Activated T-cell treated with anti-CD3 and anti-CD28 coated beads for 4 hours (primary cell): ENCODE measurements at regions not wholly inside any gene's neighbourhood (a gene's known extent, or its start where the extent isn't known, plus 50 kb on each side); places are given as distances from the start of the nearest gene placed in this dataset.
"Not testable (repeated sequence)": the region's sequence is repeated elsewhere in the genome, so short reads cannot be mapped to it uniquely, and the experiment has no call there.

Source experiments
- DNase-seq: peaks from one replicate; pipeline ENCODE4 v3.0.0-alpha.2; 2020

DNA sequence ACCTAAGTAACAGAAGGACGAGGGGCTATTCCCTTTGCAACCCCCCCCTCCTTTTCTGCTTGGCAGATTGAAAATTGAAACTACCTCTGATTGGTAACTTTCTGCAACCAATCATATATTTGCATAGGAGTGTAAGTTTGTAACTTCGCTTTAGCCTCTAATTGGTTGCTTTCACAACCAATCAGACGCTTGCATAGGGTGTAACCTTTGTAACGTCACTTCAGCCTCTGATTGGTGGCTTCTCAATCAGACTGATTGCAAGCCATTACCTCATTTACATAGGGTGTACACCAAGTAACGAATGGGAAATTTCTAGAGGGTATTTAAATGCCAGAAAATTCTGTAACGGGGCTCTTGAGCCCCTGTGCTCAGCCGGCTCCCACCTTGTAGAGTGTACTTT lies 131.9 kb upstream of the FOXD4L5 start:
- not testable (repeated sequence) for DNase-seq

DNA sequence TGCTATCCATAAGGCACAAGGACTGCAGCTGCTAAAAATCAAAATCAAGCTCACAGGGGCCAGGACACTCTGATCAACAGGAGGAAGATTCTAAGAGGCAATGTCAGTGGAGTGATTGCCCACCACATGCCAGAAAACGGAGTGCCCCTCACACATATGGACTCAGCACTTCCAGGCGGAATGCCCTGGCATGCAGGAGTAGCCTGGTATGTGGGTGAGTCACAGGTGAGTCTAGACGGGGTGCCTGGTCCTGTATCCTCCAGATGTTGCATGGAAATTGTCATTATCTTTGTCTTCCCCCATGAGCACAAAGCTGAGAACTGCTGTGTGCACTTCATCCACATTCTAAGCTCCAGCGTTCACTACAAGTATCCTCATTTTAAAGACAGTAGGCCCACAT lies 129.2 kb upstream of the FOXD4L5 start:
- DNase-seq, result not testable (repeated sequence)

DNA sequence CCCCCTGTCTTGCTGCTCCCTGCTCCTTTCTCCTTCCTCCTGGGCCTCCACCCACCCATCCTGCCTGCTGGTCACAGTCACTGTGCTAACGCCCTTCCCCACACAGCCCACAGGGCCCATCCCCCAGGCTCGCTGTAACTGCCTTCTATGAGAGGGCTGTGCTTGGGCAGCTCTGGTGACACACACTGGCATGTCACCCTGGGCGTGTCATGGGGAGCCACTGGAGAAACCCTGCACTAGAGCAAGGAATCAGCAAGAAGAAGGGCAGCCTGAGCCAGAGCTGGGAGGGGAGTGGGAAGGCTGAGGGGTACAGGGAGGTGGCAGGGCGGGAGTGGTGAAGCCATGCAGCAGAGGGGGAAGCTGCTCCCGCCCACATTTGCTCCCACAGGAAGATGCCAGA lies 128.4 kb upstream of the FOXD4L5 start:
- DNase-seq, result not testable (repeated sequence)

DNA sequence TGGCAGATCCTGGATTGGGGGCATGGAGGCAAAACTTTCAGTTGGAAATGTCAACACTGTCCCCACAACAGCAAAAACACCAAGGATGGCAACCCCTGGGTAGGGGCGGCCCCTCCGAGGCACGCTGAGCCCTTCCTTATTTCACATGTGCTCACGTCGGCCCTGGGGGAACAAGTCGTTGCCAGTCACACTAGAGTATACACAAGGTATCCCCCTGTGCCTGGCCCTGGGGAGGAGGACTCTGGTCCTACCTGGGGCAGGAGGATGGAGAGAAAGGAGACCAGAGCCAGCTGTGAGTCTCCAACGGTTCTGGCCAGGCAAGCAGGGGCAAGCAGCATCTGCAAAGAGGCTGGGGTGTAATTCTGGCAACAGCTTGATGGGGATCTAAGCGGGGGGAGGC lies 126.9 kb upstream of the FOXD4L5 start:
- DNase-seq, result no peak

DNA sequence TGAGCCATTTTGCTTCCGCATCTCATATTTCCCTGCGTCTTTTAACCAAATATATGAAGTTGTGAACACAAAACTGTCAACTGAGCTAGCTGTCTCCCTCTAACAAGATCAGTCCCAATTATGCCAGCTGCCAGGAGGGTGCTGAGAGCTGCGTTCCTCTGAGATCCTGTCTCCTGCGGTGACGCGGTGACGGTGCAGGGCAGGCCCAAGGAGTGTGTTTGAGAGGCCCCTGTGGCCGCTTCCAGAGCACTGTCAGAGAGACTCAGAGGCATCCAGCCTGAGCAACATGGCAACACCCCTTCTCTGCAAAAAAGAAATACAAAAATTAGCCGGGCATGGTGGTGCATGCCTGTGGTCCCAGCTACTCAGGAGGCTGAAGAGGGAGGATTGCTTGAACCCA lies 126.3 kb upstream of the FOXD4L5 start:
- DNase-seq, result no peak

DNA sequence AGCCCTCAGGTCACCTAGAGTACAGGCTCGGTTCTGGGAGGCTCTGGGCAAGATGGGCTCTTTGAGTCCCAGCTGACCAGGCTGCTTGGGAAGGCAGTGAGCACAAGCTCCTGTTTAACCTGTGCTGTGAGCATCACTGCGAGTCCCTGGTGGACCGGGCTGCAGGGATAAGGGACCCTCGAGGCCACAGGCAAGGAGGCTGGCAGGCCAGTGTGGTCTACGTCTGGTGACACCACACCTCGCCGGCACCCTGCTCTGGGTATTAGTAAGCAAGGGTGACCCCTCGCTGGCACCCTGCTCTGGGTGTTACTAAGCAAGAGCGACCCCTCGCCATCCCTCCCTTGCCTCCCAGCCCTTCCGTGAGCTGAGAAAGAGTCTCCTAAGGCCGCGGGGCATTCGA lies 125.9 kb upstream of the FOXD4L5 start:
- DNase-seq, result no peak

DNA sequence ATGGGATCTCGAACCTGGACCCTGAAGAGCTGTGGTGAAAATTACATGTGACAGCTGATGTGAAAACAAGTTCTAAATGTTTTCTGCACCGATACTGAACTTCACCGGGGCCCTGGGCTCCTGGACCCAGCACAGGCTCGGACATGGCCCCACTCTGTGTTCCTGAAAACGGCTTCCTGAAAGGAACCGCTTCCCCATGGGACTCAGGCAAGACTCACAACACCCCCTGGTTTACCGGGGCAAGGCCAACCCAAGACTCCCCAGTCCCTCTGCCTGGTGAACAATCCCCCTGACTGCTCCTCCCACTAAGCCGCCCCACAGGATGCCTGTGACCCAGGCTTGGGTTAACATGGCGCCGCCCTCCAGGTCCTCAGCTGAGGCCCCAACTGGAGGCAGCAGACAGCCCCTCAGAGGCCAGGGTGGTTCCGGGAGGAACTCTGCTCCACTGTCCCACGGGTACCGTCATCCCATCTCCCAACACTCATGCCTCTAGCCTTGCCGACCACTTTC lies 124.5 kb upstream of the FOXD4L5 start:
- DNase-seq, result no peak

DNA sequence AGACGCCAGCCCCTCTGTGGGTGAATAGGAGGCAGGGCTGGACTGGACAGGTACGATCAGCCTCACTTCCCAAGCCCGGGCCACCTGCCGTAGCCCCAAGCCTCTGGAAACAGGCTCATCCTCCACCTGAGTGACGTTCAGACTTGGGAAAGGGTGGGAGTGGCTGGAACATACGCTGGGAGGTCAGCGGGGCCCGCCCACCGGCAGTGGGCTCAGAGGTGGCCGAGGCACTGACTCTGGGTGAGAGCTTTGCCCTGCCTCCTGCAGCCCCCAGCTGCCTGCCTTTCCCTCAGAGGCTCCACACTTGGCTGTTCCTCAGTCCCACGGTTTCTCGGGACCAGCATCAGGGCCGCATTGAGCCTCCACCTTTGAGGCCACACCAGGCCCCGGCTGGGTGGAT lies 123.8 kb upstream of the FOXD4L5 start:
- not testable (repeated sequence) for DNase-seq

DNA sequence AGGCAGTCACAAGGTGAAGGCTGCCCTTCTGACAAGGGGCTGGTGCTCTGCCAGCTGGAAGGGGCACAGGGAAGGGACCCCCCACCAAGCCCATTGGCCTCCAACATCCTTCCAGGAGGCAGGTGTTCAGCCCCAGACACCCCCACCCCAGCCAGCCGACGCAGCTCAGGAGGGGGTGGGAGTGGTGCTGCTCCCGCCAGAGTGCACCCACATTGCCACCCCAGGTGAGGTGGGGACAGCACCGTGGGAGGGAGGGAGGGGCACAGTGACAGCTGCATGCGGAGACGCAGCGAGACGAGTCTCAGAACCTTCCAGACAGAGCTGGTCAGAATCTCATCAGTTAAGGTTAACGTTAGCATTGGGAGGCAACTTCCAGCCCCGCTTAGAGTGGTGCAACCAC lies 121.6 kb upstream of the FOXD4L5 start:
- DNase-seq, result not testable (repeated sequence)

DNA sequence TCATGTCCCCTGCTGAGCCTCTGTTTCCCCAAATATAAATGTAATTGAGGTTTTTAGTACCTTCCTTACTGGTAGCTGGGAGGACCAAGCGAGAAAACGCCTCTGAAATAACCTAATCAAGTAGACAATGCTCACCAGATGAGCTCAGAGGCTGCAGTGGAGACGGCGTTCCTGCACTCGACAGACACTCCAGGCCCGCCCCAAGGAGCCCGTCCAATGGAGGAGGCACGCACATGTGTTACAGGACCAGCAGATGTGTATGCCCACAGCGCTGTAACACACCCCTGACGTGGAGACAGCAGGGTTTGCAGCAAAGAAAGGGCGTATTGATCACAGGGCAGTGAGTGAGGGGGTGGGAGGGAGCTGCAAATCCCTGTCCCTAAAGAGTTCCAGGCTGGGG lies 120.8 kb upstream of the FOXD4L5 start:
- not testable (repeated sequence) for DNase-seq

DNA sequence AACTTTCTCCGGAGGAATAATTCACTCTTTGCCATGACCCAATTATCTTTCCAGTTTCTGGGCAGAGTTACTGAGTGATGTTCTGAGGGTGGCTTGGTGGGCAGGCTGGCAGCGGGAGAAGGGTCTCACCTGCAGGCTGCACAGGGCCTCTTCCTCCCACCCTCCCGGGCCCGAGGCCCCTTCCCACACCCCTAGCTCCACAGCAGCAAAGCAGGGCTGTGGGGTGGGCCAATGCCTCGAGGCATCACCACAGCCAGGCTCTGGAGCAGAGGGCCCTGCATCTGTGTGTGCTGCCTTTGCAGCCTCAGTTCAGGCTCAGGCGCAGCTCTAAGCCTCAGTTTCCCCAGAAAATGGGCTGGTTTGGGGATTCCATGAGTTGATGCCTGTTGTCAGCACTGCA lies 120.2 kb upstream of the FOXD4L5 start:
- DNase-seq, result no peak

DNA sequence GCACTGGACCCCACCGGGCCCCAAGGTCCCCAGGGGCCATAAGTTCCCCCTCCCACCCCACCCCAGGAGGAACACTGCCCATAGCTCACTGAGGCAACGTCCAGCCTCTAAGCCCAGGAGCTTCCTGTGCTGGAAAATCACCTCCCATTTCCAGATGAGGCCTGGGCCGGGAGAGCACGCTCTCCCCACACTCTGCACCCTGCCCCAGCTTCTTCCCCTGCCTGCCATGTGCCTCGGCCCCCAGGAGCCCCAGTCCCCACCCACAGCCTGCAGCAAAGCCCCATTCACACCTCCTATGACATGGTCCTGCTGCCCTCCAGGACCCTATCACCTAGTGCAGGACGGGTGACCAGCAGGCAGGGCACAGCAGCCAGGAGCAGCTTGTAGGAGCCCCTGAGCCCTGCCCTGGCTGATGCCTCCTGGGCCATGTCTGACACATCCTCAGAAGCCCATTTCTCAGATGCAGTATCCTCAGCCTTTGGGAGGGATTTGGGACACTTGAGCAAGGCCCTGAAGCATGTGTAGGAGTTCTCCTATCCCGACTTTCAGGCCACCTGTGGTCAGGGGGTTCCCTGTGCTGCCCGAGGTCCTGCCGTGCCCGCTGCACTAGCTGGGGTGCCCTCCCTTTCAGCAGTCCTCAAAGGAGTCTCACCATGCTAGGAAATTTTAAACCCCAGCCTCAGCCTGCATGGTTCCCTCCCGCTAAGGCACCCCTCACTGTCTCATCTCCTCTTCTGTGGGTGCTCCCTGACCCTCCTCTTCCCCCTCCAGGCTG lies 119.4 kb upstream of the FOXD4L5 start:
- DNase-seq, result no peak

DNA sequence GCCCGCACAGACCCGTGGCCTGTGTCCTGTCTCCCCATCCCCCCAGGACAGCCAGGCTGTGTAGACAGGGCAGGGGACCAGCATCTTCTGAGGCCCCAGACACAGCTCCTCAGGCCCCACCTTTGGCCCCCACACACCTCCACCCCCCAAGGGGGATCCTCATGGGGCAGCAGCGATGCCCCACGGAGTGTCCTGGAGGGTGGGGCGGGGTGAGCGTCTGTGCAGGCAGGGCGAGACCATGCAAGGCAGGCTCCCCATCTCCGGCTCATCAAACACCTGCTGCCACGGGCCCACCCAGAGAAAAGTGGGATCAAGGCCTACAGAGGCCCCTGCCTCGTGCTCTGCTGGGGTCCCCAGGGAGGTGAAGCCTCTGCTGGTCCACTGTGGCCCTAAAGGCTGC lies 118.7 kb upstream of the FOXD4L5 start:
- DNase-seq, result no peak

DNA sequence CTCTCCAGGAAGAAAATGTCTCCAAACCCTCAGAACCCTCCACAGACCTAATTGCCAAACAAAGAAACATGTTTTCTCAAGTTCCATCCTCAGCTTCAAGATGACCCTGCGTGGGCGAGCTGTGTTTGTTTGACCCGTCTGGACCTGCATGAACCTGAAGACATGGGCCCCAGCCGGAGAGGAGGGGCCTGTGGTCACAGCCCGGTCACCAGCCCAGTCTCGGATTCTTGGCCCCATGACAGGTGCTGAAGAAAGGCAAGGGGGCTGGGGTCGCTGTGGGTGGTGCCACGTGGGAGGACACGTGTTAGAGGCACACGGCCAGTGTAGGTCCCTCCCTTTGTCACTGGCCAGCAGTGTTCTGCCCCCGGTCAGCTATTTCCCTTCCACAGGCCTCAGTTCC lies 118.1 kb upstream of the FOXD4L5 start:
- DNase-seq, result not testable (repeated sequence)

DNA sequence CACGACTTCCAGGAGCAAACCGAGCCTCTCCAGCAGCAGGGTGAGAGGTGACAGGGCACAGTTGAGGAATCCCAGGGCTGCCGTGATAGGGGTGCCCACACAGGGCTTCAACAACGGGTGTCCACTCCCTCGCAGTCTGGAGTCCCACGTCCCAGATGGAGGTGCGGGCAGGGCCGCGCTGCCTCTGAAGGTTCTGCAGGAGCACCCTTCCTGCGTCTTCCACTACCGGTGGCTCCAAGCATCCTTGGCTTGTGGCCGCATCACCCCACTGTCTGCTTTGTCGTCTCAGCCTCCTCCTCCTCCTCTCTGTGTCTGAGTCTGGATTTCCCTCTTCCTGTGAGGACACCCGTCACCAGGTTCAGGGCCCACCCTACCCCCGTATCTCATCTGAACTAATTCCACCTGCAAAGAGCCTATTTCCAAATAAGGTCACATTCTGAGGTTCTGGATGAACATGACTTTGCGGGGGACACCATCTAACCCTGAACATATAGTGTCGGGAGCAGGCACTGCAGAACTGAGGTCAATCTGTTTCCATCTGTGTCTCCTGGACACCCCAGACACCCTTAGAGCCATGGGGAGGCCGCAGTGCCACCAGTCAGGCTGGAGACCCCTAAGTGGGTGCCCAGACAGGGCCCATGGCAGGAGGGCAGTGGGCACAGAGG lies 117.3 kb upstream of the FOXD4L5 start:
- not testable (repeated sequence) for DNase-seq

DNA sequence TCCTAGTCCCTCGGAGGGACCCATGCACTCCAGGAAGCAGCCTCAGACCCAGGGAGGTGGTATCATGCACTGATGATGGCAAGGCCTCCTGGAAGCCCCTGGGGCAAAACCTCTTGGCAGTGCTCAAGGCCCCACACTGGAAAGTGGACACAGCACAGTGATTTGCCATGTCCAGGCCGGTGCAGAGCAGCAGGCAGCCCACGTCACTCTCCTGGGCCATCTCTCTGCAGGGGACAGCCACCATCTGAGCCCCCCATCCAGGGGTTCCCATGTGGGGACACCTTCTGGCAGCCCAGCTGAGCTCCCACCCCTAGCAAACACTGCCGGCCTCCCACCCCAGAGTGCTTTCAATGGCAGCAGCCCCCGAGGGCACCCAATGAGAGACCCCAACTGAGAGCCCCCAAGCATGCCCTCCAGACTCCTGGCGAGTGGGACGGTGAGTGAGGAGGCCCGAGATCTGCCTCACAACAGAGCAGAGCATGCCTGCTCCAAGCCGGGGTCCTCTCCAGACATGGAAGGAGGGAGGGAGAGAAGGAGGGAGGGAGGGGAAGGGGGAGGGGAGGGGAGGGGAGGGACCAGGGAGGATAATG lies 116.5 kb upstream of the FOXD4L5 start:
- DNase-seq, result not testable (repeated sequence)

DNA sequence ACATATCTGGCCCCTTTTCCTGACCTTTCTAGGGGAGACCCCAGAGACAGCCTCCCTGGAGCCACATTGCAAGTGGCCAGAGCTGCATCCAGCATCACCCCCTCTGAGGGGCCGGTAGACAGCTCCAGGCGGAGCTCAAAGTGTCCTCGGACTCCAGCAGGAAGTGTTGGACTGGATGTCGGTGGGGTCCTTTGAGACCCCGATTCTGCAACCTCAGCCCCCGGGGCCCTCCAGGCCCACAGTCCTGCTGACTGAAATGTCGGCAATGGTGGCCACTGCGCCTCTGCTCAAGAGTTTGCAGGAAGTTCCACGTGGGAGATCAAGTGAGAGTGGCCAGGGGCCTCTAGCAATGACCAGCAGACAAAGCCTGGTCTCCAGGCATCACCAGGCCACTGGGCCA lies 115.9 kb upstream of the FOXD4L5 start:
- DNase-seq, result no peak

DNA sequence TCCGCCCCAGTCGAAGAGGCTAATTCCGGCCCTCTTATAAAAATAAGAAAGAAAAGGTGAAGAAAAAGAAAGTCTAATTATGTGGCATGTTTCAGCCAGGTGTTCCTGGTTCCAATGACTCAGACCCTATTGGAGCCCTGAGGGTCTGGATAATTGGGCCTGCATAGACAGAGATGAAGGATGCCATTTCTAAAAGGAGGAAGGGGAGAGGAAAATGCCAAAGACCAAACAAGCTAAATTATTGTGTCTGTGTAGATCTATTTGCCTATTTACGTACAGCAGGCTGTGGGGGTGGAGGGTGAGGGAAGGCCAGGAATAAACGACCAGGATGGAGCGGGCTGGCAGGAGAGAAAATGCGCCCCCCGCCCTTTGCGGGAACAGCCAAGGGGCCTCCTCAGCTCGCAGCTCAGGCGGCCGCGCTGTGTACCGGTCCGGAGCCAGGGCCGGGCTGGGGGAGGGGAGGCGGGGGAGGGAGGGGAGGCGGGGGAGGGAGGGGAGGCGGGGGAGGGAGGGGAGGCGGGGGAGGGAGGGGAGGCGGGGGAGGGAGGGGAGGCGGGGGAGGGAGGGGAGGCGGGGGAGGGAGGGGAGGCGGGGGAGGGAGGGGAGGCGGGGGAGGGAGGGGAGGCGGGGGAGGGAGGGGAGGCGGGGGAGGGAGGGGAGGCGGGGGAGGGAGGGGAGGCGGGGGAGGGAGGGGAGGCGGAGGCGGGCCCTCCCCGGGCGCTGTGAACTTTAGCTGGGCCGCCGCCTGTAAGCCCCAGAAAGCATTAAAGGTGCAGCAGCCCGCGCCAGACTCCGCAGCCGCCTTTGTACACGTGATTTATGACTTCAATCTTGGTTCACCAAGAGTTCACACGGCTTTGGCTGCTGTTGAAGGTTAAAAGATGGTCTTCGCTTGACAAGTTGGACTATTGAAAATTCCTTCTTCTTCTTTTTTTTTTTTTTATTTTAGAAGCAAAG lies 113.0 kb upstream of the FOXD4L5 start:
- not testable (repeated sequence) for DNase-seq

DNA sequence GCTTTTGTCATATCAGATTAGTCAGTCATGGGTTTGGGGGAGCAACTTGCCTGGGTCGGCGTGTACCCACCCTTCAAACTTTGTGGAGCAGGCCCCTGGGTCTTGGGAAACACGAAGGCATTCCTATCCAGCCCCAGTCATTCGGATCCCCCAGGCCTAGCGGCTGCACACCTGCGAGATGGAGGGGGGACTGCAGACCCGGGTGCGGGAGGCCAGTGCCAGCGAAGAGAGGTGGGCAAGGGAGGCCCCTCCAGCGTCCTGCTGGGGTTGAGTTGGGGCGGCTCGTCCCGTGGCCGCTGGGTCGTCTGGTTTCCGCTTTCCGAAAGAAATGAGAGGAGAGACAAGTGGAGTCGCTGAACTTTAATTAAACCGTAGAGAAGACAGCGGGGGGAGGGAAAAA lies 112.2 kb upstream of the FOXD4L5 start:
- not testable (repeated sequence) for DNase-seq

DNA sequence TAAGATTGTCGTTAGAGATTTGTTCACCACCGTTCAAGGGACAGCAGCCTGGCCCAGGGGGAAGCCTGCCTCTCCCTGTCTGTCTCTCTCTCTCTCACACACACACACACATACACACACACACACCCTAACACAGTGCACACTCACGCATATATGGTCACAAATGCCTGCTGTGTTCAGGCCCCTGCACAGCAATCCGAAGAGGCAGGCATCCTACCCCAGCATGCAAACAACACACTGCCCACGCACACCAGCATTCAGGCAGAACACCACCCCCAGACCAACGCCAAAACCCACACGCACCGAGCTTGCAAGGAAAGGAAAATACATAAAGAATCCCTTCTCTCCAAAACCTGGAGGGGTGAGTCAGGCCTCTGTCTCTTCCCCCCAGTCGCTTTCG lies 111.6 kb upstream of the FOXD4L5 start:
- not testable (repeated sequence) for DNase-seq

DNA sequence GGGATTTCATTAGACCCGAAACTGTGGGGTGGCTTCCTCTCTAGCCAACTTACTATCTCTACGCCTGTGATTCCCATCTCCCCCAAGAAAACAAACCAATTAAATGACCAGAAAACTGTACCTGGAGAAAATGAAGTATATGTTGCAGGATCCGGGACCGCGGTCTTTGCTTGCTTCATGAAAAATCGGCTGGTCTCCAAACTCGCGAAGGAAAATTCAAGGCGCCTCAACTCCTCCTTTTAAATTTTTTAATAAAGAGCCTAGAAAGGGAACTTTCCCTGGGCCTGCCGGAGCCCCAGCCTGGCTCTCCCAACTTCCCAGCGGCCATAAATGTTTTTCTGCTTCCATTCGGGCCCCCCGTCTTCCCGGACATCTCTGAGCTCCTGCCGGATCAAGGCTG lies 110.8 kb upstream of the FOXD4L5 start:
- DNase-seq, result not testable (repeated sequence)

DNA sequence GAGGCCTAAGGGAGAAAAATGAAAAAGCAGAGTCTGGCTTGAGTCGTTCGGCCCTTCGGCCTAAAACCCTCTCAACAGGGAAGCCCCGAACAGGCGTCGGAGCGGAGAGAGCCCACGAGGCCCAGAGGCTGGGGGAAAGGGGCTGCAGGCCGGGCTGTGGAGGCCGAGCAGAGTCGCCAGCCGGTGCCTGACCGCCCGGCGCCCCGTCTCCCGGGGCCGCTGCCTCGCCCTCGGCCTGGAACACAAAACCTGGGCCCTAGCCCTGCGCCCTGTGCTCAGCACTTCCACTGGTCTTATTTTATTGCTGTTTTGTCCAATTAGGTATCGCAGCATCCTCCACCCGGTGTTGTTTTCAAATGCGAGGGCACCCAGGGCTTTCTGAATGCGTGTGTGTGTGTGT lies 110.1 kb upstream of the FOXD4L5 start:
- not testable (repeated sequence) for DNase-seq
